HG03520 (cell line): ENCODE measurements at regions not wholly inside any gene's neighbourhood (a gene's known extent, or its start where the extent isn't known, plus 50 kb on each side); places are given as distances from the start of the nearest gene placed in this dataset.

Experiments
- ATAC-seq: cut with Tn5 transposase; IDR thresholded peaks from one replicate; pipeline ENCODE4 v1.9.1; 2021; ENCODE audit warnings: mild to moderate bottlenecking, moderate library complexity; ENCODE audit not compliant: unreplicated experiment

GRCh38 chr1:195941795-195942194 lies 666.4 kb downstream of the KCNT2 start:
- ATAC-seq: no peak

- ATAC-seq: peak; percentile 56
Measured at GRCh38 chr1:195941314-195941713, 666.9 kb downstream of the KCNT2 start.

DNA sequence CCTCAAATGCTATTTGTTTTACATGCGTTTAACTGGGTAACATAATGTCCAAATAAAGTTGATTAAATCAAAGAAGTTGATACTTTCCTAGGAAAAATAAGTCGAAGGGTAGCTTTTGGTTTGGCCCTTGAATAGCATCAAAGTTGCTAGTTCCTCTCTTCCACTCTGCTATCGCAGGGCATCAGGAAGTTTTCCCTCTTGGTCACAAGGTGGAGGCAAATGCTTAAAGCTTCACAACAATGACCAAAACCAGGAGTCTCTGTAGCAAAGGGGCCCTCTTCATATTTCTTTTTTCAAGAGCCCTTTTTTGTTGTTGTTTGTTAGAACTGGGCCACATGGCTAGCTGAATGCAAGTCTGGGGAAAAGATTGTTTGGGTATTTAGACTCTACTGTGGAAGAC lies 668.4 kb downstream of the KCNT2 start:
- ATAC-seq: peak; percentile 39

- no peak for ATAC-seq
Measured at GRCh38 chr1:195934817-195935553, 673.3 kb downstream of the KCNT2 start.

- ATAC-seq: no peak
Measured at GRCh38 chr1:195933835-195934234, 674.4 kb downstream of the KCNT2 start.

DNA sequence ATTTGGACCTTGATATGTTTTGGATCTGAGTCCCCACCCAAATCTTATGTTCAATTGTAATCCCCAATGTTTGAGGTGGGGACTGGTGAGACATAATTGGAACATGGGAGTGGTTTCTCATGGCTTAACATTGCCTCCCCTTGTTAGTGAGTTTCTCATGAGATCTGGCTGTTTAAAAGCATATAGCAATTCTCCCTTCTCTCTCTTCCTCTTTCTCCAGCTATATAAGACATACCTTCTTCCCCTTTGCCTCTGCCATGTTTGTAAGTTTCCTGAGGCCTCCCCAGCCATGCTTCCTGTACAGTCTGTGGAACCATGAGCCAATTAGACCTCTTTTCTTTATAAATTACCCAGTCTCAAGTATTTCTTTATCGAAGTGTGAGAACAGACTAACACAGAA lies 692.4 kb downstream of the KCNT2 start:
- no peak for ATAC-seq

DNA sequence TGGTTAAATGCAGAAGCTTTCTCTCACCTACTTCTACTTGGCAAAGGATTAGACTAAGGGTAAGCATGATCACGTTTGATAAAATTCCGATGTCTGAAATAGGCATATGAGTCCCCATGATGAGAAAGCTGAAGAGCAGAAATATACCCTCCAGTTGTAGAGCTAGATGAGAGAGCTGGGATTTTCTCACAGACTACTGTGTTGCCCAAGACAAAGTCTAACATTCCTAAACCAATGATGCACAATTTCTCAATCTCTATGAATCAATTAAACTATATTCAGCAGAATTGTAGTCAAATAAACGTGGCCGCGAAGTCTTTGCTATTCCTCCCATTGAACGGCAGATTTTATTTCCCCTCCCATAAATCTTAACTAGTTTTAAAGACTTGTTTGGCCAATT lies 699.2 kb downstream of the KCNT2 start:
- ATAC-seq: no peak

DNA sequence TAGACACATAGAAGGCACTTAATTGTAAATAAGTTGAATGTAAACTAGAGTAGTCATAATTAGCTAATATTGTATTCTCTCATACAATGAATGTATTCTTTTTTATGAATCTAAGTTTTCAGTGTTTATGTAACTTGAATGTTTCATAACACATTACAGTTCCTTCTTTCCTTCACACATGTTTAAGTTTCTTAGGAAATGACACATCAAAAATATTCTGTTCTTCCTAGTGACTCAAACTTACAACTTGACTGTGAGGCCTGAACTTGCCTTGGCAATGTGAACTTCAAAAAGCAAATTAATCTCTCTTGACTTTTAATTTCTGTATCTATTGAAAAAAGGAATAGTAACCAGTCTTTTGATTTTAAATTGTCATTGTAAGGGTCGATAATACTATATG lies 700.1 kb downstream of the KCNT2 start:
- no peak for ATAC-seq

DNA sequence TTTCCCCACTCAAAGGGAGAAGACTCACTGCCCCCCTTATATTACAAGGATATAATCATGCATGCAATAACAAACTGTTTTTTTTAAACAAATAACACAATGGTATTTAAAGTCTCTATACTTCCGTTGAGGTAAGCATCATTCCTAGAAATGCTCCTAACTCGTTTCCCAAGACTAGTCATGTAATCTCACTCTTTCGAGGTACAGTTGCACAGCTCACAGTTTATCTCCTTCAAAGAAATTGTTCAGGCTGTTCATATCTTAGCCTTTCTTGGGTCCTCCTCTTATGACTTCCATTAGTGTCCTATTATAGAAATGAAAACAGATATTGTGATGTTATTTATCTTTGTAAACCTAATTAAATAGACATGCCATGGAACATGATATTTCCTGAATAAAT lies 705.0 kb downstream of the KCNT2 start:
- no peak for ATAC-seq

DNA sequence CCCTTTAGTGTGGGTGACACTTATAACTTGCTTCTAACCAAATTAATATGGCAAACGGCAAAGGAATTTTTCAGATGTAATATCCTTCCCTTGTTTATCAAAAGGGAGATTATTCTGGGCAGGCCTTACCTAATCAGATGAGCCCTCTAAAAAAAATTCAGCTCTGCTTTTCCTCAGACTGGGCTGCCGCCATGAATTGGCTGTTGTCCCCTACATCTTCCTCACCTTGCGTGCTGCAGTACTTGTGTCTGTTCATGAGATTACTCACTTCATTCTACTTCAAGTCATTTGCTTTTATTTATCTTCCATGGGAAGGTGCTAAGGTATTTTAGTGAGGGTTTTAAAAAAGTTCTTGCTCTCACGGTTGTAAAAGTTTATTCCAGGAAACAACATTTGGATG lies 705.5 kb downstream of the KCNT2 start:
- ATAC-seq: no peak

DNA sequence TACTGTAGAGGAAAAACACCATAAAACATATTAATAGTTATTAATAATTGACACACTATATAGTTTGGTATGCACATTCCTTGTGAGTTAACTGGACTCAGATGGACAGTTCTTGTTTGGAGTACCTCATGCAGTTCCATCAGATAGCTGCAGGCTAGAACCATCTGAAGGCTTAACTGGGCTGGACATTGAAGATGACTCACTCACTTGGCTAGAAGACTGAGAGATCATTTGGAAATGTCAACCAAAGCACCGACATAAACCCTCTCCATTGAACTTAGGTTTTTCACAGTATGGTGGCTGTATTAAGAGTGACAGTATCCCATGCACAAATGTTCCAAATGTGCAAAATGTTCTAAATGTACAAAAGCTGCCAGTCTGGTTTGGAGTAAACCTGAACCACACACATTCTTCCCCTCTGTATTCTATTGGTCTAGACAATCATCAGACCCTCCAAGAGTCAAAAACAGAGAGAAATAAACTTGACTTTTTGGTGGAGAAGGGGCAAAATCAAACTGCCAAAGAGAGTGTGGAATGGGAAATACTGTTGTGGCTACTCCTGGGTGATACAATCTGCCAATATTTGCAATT lies 708.4 kb downstream of the KCNT2 start:
- no peak for ATAC-seq

- no peak for ATAC-seq
Measured at GRCh38 chr1:195898924-195899323, 709.3 kb downstream of the KCNT2 start.

DNA sequence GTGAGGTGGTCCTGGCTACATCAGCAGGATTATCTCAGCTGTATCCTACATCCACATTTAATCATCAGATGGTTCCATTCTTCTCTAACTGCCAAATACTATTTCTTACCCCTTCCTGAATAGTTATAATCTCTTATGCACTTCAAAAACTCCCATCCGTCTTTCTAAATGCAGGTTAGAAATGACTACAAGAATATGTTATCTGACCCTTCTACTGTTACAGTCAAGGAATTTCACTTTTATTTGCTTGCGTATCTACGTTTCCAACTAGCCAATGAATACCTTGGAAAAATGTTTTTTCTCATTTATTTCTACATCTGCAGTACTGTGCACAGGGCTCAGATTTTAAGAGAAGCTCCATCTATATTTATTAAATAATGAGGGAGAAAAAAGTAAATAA lies 709.9 kb downstream of the KCNT2 start:
- no peak for ATAC-seq

DNA sequence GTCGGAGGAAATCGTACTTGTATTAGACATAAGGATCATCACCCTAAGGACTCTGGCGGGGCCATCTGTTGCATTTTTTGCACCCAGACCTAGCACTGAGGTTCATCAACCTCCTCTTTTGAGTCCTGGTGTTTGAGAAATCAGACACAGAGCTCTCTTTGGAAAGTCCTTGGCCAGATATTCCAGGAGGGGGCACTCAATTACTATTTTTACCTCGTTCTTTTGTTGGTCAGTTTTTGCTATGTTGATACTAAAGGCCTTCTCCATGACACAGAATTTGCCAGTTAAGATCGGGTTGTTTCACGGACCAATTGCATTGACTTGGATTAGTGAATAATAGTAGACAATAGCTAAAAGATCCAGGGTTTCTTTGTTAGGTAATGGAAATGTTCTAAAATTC lies 711.2 kb downstream of the KCNT2 start:
- no peak for ATAC-seq

DNA sequence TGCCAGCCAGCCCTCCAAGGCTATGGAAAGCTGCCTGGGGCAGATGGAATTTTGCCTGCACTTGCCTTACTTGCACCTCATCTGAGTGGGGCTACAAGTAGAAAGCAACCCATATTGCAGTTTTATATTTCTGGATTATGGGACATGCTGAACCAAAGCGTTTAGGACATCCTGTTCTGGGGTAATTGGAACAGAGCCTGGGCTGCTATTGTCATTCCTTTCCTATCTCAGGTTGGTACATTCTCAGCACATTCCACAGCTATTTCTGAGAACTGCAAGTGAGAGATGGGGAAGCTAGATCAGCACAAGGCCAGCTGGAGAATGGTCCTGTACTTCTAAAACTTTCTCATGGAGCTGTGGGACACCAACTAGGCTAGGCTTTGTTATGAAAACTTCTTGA lies 713.8 kb downstream of the KCNT2 start:
- no peak for ATAC-seq

DNA sequence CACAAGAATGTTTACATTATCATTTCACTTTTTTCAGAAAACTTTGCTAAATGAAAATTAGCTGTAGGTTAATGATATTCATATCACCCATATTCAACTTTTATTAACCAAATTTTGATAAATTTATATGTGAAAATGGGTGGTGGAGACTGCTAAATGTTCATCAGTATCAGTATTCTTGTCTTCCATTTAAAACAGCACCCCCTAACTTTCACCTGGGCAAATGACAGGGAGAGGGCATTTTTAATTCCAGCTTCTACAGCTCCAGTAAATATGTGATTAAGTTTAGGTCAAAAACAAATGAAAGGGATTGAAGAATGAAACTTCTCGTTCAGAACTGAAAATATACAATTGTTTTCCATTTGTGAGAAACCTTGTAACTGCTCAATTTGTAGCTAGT lies 722.2 kb downstream of the KCNT2 start:
- no peak for ATAC-seq

DNA sequence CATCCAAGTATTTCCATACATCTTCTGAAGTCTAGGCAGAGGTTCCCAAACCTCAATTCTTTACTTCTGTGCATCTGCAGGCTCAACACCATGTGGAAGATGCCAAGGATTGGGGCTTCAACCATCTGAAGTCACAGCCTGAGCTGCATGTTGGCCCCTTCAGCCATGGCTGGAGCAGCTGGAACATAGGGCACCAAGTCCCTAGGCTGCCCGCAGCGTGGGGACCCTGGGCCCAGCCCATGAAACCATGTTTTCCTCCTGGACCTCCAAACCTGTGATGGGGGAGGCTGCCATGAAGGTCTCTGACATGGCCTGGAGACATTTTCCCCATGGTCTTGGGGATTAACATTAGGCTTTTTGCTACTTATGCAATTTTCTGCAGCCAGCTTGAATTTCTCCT lies 729.8 kb downstream of the KCNT2 start:
- no peak for ATAC-seq

DNA sequence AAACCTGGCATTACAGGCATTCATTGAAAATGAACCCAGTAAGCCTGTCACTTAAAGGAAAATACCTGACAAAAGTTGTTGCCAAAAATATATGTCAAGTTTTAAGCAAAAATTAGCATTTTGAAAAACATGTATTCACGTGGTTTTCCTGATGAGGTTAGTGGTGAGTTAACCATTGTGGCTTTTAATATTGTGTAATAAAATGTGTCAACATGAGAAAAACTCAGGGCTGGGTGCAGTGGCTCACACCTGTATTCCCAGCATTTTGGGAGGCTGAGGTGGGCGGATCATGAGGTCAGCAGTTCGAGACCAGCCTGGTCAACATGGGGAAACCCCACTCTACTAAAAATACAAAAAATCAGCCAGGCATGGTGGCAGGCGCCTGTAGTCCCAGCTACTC lies 731.4 kb downstream of the KCNT2 start:
- no peak for ATAC-seq

DNA sequence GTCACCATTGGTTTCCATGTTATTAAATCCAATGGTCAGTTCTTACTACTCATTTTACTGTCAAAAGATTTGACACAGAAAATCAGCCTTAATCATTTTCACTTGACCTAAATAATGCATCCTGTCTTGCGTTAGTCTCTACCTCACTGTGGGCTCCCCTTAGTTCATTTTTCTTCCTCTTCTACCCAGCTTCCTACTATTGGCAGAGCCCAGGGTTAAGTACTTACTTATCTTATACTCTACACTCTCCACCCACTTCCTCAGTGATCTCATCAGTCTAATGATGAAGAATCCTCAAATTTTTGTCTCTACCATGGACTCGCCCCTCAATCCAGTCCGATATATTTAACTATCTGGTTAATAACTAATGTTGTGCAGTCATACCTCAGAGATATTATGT lies 735.9 kb downstream of the KCNT2 start:
- ATAC-seq: no peak

DNA sequence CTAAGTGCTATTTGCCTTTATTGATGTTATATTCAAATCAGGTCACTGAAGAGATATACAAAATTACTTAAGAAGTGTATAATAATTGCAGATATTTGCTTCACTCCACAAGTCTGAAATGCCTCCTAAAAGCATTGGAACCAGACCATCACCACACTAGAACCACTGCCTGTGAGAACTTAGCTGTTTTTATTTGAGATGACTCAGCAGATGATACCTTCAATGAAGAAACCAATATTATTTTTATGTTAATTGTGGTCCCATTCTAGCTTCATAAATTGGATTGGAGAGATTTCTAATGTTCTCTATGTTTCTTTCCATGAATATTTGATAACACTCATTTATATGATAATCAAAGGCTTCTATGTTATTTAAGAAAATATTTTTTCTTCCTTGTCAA lies 740.6 kb downstream of the KCNT2 start:
- ATAC-seq: no peak

DNA sequence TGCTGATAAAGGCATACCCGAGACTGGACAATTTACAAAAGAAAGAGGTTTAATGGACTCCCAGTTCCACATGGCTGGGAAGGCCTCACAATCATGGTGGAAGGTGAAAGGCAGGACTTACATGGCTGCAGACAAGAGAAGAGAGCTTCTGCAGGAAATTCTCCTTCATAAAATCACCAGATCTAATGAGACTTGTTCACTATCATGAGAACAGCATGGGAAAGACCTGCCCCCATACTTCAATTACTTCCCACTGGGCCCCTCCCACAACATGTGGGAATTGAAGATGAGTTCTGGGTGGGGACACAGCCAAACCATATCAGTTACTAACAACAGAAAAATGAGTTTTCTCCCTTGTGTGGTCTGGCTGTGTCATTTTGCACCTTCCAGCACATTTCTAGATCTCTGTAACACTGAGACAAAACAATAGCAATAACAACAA lies 741.4 kb downstream of the KCNT2 start:
- no peak for ATAC-seq

GRCh38 chr1:195866091-195866780 lies 742.0 kb downstream of the KCNT2 start:
- no peak for ATAC-seq
